GM19238 (cell line): ENCODE measurements at regions not wholly inside any gene's neighbourhood (a gene's known extent, or its start where the extent isn't known, plus 50 kb on each side); places are given as distances from the start of the nearest gene placed in this dataset.

ENCODE experiments used
- DNase-seq: peaks from one replicate; pipeline ENCODE4 v3.0.0; 2011; ENCODE audit warnings: low spot score; ENCODE audit not compliant: insufficient read length

- peak; percentile 19 for DNase-seq
These were observed 60.4 kb upstream of the ARID2 start for GRCh38 chr12:45669093-45669492.

- DNase-seq, result no peak
These were observed 59.7 kb upstream of the ARID2 start for GRCh38 chr12:45669792-45670191.

DNA sequence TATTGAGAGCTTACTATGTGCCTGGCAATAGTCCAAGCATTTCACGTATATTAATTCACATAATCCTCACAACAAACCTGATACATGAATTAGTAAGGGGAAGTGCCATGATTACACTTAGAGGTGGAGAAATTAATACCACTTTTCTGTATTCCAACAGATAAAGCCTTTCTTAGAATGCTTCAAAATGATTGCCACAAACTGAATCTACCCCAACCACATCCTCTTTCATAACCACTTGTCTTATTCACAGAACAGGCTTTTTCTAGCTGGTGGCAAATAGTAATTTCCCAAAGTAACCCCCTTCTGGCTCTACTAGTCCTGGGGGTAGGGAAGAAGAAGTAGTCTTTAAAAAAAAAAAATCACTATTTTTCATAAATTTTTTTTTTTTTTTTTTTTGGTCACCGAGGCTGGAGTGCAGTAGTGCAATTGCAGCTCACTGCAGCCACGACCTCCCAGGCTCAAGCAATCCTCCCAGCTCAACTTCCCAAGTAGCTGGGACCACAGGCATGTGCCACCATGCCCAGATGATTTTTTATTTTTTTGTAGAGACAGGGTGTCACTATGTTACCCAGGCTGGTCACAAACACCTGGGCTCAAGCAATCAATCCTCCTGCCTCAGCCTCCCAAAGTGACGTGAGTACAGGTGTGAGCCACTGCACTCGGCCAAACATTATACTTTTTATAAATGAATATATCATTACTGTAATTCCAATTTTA lies 59.0 kb upstream of the ARID2 start:
- DNase-seq, result peak; percentile 14

GRCh38 chr12:45671254-45671653 lies 58.3 kb upstream of the ARID2 start:
- no peak for DNase-seq

GRCh38 chr12:45674181-45674977 lies 55.1 kb upstream of the ARID2 start:
- no peak for DNase-seq

- no peak for DNase-seq
These were observed 54.0 kb upstream of the ARID2 start for GRCh38 chr12:45675534-45675933.
